ENCODE measurements at regions not wholly inside any gene's neighbourhood (a gene's known extent, or its start where the extent isn't known, plus 50 kb on each side); places are given as distances from the start of the nearest gene placed in this dataset.
A peak's percentile ranks its signal among the peaks of the same experiment; 100 is the strongest.

DNA sequence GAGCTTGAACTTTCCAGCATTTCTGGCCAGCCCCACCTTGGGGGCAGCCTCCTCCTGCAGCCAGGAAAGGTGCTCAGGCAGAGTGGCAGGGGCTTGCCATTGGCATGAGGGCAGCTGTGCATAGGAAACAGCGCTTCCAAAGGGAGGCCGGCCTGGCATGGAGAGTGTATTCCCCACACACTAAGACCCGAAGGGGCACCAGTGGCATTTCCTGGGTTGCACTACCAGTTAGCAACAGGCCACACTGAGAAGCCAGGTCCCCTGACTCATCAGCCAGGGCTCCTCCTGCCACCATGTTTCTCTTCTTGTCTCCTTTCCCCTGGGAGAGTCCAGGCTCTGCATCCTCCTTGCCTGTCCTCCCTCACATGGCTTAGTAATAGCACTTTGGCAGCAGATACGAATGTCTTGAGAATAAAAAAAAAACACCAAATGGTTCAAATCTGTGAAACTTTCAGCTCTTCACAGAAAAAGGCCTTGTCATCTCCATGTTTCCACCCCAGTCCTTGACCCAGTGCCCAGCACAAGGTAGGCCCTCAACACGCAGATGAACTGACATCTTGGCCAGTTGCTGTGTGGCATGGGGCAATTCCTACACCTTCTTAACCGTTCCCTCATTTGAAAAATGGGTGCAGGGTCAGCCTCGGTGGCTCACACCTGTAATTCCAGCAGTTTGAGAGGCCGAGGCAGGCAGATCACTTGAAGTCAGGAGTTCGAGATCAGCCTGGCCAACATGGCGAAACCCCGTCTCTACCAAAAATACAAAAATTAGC lies 180.4 kb downstream of the SMAD6 start:
- TF ChIP-seq, protein P1, sequence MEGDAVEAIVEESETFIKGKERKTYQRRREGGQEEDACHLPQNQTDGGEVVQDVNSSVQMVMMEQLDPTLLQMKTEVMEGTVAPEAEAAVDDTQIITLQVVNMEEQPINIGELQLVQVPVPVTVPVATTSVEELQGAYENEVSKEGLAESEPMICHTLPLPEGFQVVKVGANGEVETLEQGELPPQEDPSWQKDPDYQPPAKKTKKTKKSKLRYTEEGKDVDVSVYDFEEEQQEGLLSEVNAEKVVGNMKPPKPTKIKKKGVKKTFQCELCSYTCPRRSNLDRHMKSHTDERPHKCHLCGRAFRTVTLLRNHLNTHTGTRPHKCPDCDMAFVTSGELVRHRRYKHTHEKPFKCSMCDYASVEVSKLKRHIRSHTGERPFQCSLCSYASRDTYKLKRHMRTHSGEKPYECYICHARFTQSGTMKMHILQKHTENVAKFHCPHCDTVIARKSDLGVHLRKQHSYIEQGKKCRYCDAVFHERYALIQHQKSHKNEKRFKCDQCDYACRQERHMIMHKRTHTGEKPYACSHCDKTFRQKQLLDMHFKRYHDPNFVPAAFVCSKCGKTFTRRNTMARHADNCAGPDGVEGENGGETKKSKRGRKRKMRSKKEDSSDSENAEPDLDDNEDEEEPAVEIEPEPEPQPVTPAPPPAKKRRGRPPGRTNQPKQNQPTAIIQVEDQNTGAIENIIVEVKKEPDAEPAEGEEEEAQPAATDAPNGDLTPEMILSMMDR (conservative IDR thresholded peaks at IDR 0.05) = no peak
- Mint-ChIP-seq H3K4me3 (no peak overlapping the region), H3K4me1 (peaks cover 18% of the 10 kb centered on the region), H3K27me3 (ENCODE audit: insufficient read depth) (no peaks in the 10 kb centered on the region), H3K36me3 (ENCODE audit: low read depth) (peaks cover 6% of the 10 kb centered on the region), H3K27ac (peak overlapping the region; percentile 32), H3K9me3 (peaks cover 13% of the 10 kb centered on the region)
- Histone ChIP-seq H3K9ac (ENCODE audit: extremely low read depth, low read length, poor library complexity, severe bottlenecking) (no peak overlapping the region), H3K36me3 (ENCODE audit: control insufficient read depth, insufficient read depth, low read length) (no peaks in the 10 kb centered on the region), H3K27ac (ENCODE audit: low read depth, low read length) (no peak overlapping the region), H3K4me1 (ENCODE audit: control insufficient read depth, insufficient read depth, low read length) (no peaks in the 10 kb centered on the region), H3K27me3 (ENCODE audit: control insufficient read depth, insufficient read depth, low read length, poor library complexity, severe bottlenecking) (no peaks in the 10 kb centered on the region), H3K4me3 (ENCODE audit: low read length) (no peak overlapping the region), H3K9me3 (ENCODE audit: control insufficient read depth, low read length) (peaks cover 18% of the 10 kb centered on the region)
- DNase-seq = peak; percentile 54
- WGBS, 2 experiments (ENCODE audit: insufficient coverage in 1 of 2, insufficient read length in 1 of 2) = 94 to 97% methylated on average over 8 to 11 of the region's 11 CpGs

DNA sequence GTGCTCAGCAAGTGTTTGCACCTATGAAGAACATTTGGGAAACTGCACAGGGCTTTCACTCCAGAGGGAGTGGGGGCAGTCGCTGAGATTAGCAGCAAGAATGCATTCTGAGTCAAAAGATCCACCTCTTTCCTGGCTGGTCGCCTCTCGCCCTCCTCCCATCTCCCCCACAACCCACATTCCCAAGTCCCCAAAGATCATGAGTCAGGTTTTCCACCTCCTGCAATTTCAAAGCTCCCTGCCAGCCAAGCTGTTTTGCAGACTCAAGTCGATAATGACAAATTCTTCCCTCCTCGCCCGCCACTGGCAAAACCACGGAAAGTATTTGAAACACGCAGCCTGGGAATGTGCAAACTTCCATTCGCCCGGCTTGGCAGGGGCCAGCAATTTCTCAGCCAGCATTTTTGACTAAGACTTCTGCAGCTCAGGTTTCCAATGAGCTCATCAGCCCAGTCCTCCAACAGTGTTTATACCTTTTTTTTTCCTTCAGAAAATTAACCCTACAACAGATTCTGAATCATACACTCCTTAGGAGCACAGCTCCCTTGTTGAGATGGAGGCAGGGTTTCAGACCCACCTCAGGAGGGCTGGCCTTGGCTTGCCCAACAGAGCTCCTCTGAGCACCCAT lies 181.4 kb downstream of the SMAD6 start:
- Histone ChIP-seq H3K9ac (ENCODE audit: extremely low read depth, low read length, poor library complexity, severe bottlenecking) (no peak overlapping the region), H3K36me3 (ENCODE audit: control insufficient read depth, insufficient read depth, low read length) (no peaks in the 10 kb centered on the region), H3K27ac (ENCODE audit: low read depth, low read length) (peak overlapping the region; percentile 89), H3K9me3 (ENCODE audit: control insufficient read depth, low read length) (peaks cover 20% of the 10 kb centered on the region), H3K4me3 (ENCODE audit: low read length) (no peak overlapping the region), H3K4me1 (ENCODE audit: control insufficient read depth, insufficient read depth, low read length) (no peaks in the 10 kb centered on the region), H3K27me3 (ENCODE audit: control insufficient read depth, insufficient read depth, low read length, poor library complexity, severe bottlenecking) (no peaks in the 10 kb centered on the region)
- DNase-seq = peak; percentile 95
- Mint-ChIP-seq H3K4me1 (peaks cover 15% of the 10 kb centered on the region), H3K4me3 (peak overlapping the region; percentile 6), H3K27me3 (ENCODE audit: insufficient read depth) (no peaks in the 10 kb centered on the region), H3K27ac (peak overlapping the region; percentile 88), H3K9me3 (peaks cover 22% of the 10 kb centered on the region), H3K36me3 (ENCODE audit: low read depth) (peaks cover 8% of the 10 kb centered on the region)
- 21 to 29% methylated on average over 7 to 10 of the region's 10 CpGs for WGBS, 2 experiments (ENCODE audit: insufficient coverage in 1 of 2, insufficient read length in 1 of 2)
- TF ChIP-seq, protein P1 (conservative IDR thresholded peaks at IDR 0.05) = no peak

DNA sequence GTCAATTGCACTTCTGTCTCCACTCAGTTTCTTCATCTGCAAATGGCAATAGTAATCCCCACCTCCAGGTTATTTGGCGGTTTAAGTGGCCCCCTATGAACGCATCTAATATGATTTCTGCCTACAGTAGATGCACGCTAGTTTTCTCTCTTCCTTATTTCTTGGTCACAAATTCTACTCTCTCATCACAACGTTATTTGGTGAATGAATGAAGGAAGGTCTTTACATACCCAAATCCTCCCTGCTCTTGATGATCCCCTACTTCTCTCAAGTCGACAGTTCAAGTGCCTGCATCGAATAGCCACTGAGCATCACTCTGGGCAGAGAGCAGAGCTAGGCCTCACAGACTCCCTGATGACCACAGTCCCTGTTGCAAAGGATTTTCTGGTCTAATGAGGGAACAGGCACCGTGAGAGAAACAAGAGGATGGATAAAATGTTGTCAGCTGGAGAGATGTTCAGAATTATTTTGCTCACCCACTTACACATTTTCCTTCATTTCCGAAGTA lies 181.2 kb upstream of the SMAD3 start:
- H3K27ac ChIP-seq (ENCODE audit: low read depth, low read length) = peak overlapping the region; percentile 89
- Mint-ChIP-seq H3K36me3 (ENCODE audit: low read depth) (peaks cover 8% of the 10 kb centered on the region), H3K9me3 (peaks cover 29% of the 10 kb centered on the region), H3K27ac (peak overlapping the region; percentile 88), H3K4me1 (peaks cover 12% of the 10 kb centered on the region), H3K4me3 (no peak overlapping the region), H3K27me3 (ENCODE audit: insufficient read depth) (no peaks in the 10 kb centered on the region)
- peaks cover 27% of the 10 kb centered on the region for H3K9me3 ChIP-seq (ENCODE audit: control insufficient read depth, low read length)
- H3K9ac ChIP-seq (ENCODE audit: extremely low read depth, low read length, poor library complexity, severe bottlenecking) = no peak overlapping the region
- no peaks in the 10 kb centered on the region for H3K36me3 ChIP-seq (ENCODE audit: control insufficient read depth, insufficient read depth, low read length)
- WGBS, 2 experiments (ENCODE audit: insufficient coverage in 1 of 2, insufficient read length in 1 of 2) = 87 to 93% methylated on average over 3 to 8 of the region's 8 CpGs
- H3K4me3 ChIP-seq (ENCODE audit: low read length) = no peak overlapping the region
- DNase-seq = peak; percentile 44
- H3K4me1 ChIP-seq (ENCODE audit: control insufficient read depth, insufficient read depth, low read length) = no peaks in the 10 kb centered on the region
- TF ChIP-seq, protein P1 (conservative IDR thresholded peaks at IDR 0.05) = no peak
- H3K27me3 ChIP-seq (ENCODE audit: control insufficient read depth, insufficient read depth, low read length, poor library complexity, severe bottlenecking) = no peaks in the 10 kb centered on the region
